RPMI8226 (cell line): ENCODE measurements at regions not wholly inside any gene's neighbourhood (a gene's known extent, or its start where the extent isn't known, plus 50 kb on each side); places are given as distances from the start of the nearest gene placed in this dataset.
"Not testable (repeated sequence)": the region's sequence is repeated elsewhere in the genome, so short reads cannot be mapped to it uniquely, and the experiment has no call there.

Experiments
- DNase-seq: peaks from one replicate; pipeline ENCODE4 v3.0.0-alpha.2; 2015

- DNase-seq = not testable (repeated sequence)
Measured at GRCh38 chr7:101679653-101680173, 50.6 kb upstream of the MYL10 start.

- DNase-seq = no peak
Measured at GRCh38 chr7:101680406-101681145, 51.5 kb upstream of the MYL10 start.

GRCh38 chr7:101681170-101682007 lies 52.3 kb upstream of the MYL10 start:
- no peak for DNase-seq

GRCh38 chr7:101684983-101685330 lies 55.9 kb upstream of the MYL10 start:
- DNase-seq = peak; percentile 28

- DNase-seq = peak; percentile 55
Measured at GRCh38 chr7:101686030-101686429, 56.9 kb upstream of the MYL10 start.

- no peak for DNase-seq
Measured at GRCh38 chr7:101687081-101687480, 58.0 kb upstream of the MYL10 start.

- no peak for DNase-seq
Measured at GRCh38 chr7:101687791-101688182, 58.7 kb upstream of the MYL10 start.

- peak; percentile 81 for DNase-seq
Measured at GRCh38 chr7:101688183-101688831, 59.2 kb upstream of the MYL10 start.

GRCh38 chr7:101688995-101689907 lies 60.2 kb upstream of the MYL10 start:
- no peak for DNase-seq

- no peak for DNase-seq
Measured at GRCh38 chr7:101690061-101690460, 61.0 kb upstream of the MYL10 start.

GRCh38 chr7:101691822-101692384 lies 62.8 kb upstream of the MYL10 start:
- no peak for DNase-seq

- no peak for DNase-seq
Measured at GRCh38 chr7:101693498-101694091, 64.5 kb upstream of the MYL10 start.

GRCh38 chr7:101698964-101699363 lies 69.9 kb upstream of the MYL10 start:
- DNase-seq = no peak

- no peak for DNase-seq
Measured at GRCh38 chr7:101699399-101699798, 70.3 kb upstream of the MYL10 start.

- DNase-seq = no peak
Measured at GRCh38 chr7:101699881-101700823, 71.1 kb upstream of the MYL10 start.

- DNase-seq = no peak
Measured at GRCh38 chr7:101701153-101701794, 72.2 kb upstream of the MYL10 start.

- peak; percentile 42 for DNase-seq
Measured at GRCh38 chr7:101702362-101702850, 73.3 kb upstream of the MYL10 start.

- DNase-seq = peak; percentile 60
Measured at GRCh38 chr7:101705331-101705730, 76.2 kb upstream of the MYL10 start.

GRCh38 chr7:101707587-101707986 lies 78.5 kb upstream of the MYL10 start:
- DNase-seq = no peak

GRCh38 chr7:101708223-101708622 lies 79.1 kb upstream of the MYL10 start:
- no peak for DNase-seq
